GM12878 (cell line): ENCODE measurements at regions not wholly inside any gene's neighbourhood (a gene's known extent, or its start where the extent isn't known, plus 50 kb on each side); places are given as distances from the start of the nearest gene placed in this dataset.
"Not testable (repeated sequence)": the region's sequence is repeated elsewhere in the genome, so short reads cannot be mapped to it uniquely, and the experiment has no call there.

Source experiments
- ATAC-seq: fragments of 200-7000 bp; cut with Tn5 transposase; 3 replicates; pipeline ENCODE4 v1.9.1; 2020; ENCODE audit warnings: mild to moderate bottlenecking, moderate library complexity
- BruUV-seq: library from RNA; stranded (reverse); fragments of 400-500 nt; replicated peaks from 2 replicates; lab custom pipeline; 2021; lab: Mats Ljungman, UMichigan
- CTCF ChIA-PET: fragments of 300-600 bp; sonication (Branson Sonifier 250); formaldehyde crosslinking; extraction: SDS; loops from one replicate; lab custom pipeline; 2021; ENCODE audit warnings: inconsistent platforms; lab: Yijun Ruan, JAX
- POLR2A ChIA-PET: fragments of 350-600 bp; formaldehyde crosslinking; extraction: SDS; loops from one replicate; lab custom pipeline; 2021; ENCODE audit warnings: inconsistent platforms; lab: Charles Lee
- RAD21 ChIA-PET: fragments of 300-600 bp; sonication (Branson Sonifier 250); formaldehyde crosslinking; loops from one replicate; lab custom pipeline; 2023; ENCODE audit warnings: antibody characterized with exemption; ENCODE audit not compliant: unreplicated experiment; lab: Charles Lee
- SMC1A ChIA-PET: fragments of 300-600 bp; sonication (Branson Sonifier 250); formaldehyde crosslinking; loops from one replicate; lab custom pipeline; 2023; ENCODE audit not compliant: unreplicated experiment, uncharacterized antibody; lab: Charles Lee
- DNase-seq: peaks from one replicate; pipeline ENCODE4 v3.0.0-alpha.2; 2011; ENCODE audit warnings: low read depth, low spot score
- FAIRE-seq: peaks from 3 replicates; lab custom pipeline; 2011; peaks lifted over from hg19 to GRCh38; lab: Jason Lieb, UNC
- H2AFZ ChIP-seq: 2 replicates; pipeline ENCODE4 v1.6.0; 2011; ENCODE audit warnings: low read depth, low read length, control low read depth; ENCODE audit not compliant: control insufficient read depth
- H3K27ac ChIP-seq: 2 replicates; pipeline ENCODE4 v1.5.1; 2011; ENCODE audit warnings: control low read depth; ENCODE audit not compliant: control insufficient read depth, insufficient read depth
- H3K27me3 ChIP-seq, 2 experiments: replicated peaks in 1 of 2; 2 replicates each; pipeline versions ENCODE4 v1.6.0 to v1.6.1; 2011; ENCODE audit warnings: low read length in 1 of 2; ENCODE audit not compliant: control insufficient read depth in 2 of 2, insufficient read depth in 2 of 2
- H3K36me3 ChIP-seq, 2 experiments: 2 replicates each; pipeline ENCODE4 v1.5.1; 2011; ENCODE audit warnings: low read length in 1 of 2; ENCODE audit not compliant: control insufficient read depth in 2 of 2, insufficient read depth in 2 of 2
- H3K4me1 ChIP-seq: 2 replicates; pipeline ENCODE4 v1.6.1; 2011; ENCODE audit warnings: mild to moderate bottlenecking, low read length, moderate library complexity, mixed read lengths; ENCODE audit not compliant: control insufficient read depth, insufficient read depth
- H3K4me2 ChIP-seq: 2 replicates; pipeline ENCODE4 v1.6.0; 2011; ENCODE audit warnings: control low read depth; ENCODE audit not compliant: control insufficient read depth, insufficient read depth
- H3K4me3 ChIP-seq: fragments of 200-600 bp; sonication (generic); 2 replicates; pipeline ENCODE4 v1.5.1; 2016
- H3K79me2 ChIP-seq: 2 replicates; pipeline ENCODE4 v1.6.0; 2011; ENCODE audit warnings: low read length; ENCODE audit not compliant: control insufficient read depth, insufficient read depth
- H3K9ac ChIP-seq: 2 replicates; pipeline ENCODE4 v1.8.0; 2011; ENCODE audit warnings: low read length, control low read depth, mixed read lengths; ENCODE audit not compliant: control insufficient read depth, insufficient read depth
- H3K9me3 ChIP-seq: replicated peaks from 3 replicates; pipeline ENCODE4 v1.5.1; 2011; ENCODE audit warnings: mild to moderate bottlenecking, low read length; ENCODE audit not compliant: control insufficient read depth, insufficient read depth
- H4K20me1 ChIP-seq: 2 replicates; pipeline ENCODE4 v1.6.0; 2011; ENCODE audit not compliant: control insufficient read depth, insufficient read depth
- EGR1 ChIP-seq, 2 experiments: IDR thresholded peaks; 1 replicate in 1 of 2; 2 replicates in 1 of 2; pipeline ENCODE4 v1.6.1; 2011 to 2012; ENCODE audit warnings: low read depth in 2 of 2, low read length in 2 of 2, borderline replicate concordance in 1 of 2, mild to moderate bottlenecking in 1 of 2, moderate library complexity in 1 of 2
- SRF ChIP-seq, 2 experiments: IDR thresholded peaks; 2 replicates each; pipeline ENCODE4 v1.6.1; 2011; ENCODE audit warnings: low read depth in 2 of 2, low read length in 2 of 2, mild to moderate bottlenecking in 1 of 2, moderate library complexity in 1 of 2
- TARDBP ChIP-seq: IDR thresholded peaks from 2 replicates; pipeline ENCODE4 v1.6.1; 2016; ENCODE audit warnings: borderline replicate concordance
- TCF7 ChIP-seq: IDR thresholded peaks from 2 replicates; pipeline ENCODE4 v1.6.1; 2014; ENCODE audit warnings: antibody characterized with exemption, borderline replicate concordance
- ZNF274 ChIP-seq: IDR thresholded peaks from one replicate; pipeline ENCODE4 v1.8.0; 2011; ENCODE audit not compliant: insufficient read length, insufficient read depth
- ZSCAN29 ChIP-seq: fragments of 450-650 bp; IDR thresholded peaks from 2 replicates; pipeline ENCODE4 v1.6.1; 2017; ENCODE audit warnings: mild to moderate bottlenecking, moderate library complexity
- ZZZ3 ChIP-seq: IDR thresholded peaks from 2 replicates; pipeline ENCODE4 v1.6.1; 2011; ENCODE audit warnings: low read depth; ENCODE audit not compliant: control insufficient read depth, insufficient read length
- WGBS: methylation state at CpG from one replicate; pipeline ENCODE4 v1.1.6; 2016; ENCODE audit warnings: low lambda C conversion rate; ENCODE audit not compliant: insufficient replicate concordance, insufficient coverage; ENCODE audit errors: missing lambda C conversion rate; 5-methylcytosine and 5-hydroxymethylcytosine counted together
- in situ Hi-C: fragments of 300-500 bp; cut with MboI; formaldehyde crosslinking; loops from 9 replicates; pipeline ENCODE4 v1.14.3; 2018; ENCODE audit warnings: mixed read lengths
- intact Hi-C: fragments of 100-400 bp; cut with micrococcal nuclease; formaldehyde crosslinking; loops from one replicate; pipeline ENCODE4 v1.14.2; 2022; ENCODE audit not compliant: unreplicated experiment
- TF ChIP-seq, protein P1 (sequence below): fragments of 450-650 bp; IDR thresholded peaks from 2 replicates; pipeline ENCODE4 v1.6.1; 2016; ENCODE audit warnings: mild to moderate bottlenecking, moderate library complexity, borderline replicate concordance
- TF ChIP-seq, protein P2 (sequence below): IDR thresholded peaks from 2 replicates; pipeline ENCODE4 v1.6.1; 2011; ENCODE audit warnings: low read depth, mild to moderate bottlenecking, low read length, moderate library complexity, borderline replicate concordance; ENCODE audit errors: extremely low read depth
- TF ChIP-seq, protein P3 (sequence below): IDR thresholded peaks from 2 replicates; pipeline ENCODE4 v1.6.1; 2011; ENCODE audit warnings: low read depth, low read length, improper control_type of control experiment, borderline replicate concordance

DNA sequence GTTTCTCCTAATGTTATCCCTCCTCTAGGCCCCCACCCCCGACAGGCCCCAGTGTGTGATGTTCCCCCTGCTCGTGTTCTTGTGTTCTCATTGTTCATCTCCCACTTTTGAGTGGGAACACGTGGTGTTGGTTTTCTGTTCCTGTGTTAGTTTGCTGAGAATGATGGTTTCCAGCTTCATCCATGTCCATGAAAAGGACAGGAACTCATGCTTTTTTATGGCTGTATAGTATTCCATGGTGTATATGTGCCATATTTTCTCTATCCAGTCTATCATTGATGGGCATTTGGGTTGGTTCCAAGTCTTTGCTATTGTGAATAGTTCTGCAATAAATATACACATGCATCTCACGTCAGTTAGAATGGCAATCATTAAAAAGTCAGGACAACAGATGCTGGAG is 305.9 kb downstream of the MED10 start:
- SMC1A ChIA-PET, result interaction anchor here (1.6 kb wide), 1 partner anchor 9 kb away, joined by 3 read pairs; no protein-coding TSS in a partner anchor
- 18% methylated on average over 4 of the region's 4 CpGs for WGBS
- RAD21 ChIA-PET, H3K4me2 ChIP-seq, H3K4me1 ChIP-seq, H2AFZ ChIP-seq, H3K79me2 ChIP-seq, H3K9me3 ChIP-seq, H4K20me1 ChIP-seq, in situ Hi-C loops, H3K27me3 ChIP-seq, BruUV-seq, H3K27ac ChIP-seq, intact Hi-C loops, H3K4me3 ChIP-seq, FAIRE-seq, DNase-seq, ATAC-seq, H3K9ac ChIP-seq, POLR2A ChIA-PET, CTCF ChIA-PET, H3K36me3 ChIP-seq: not testable (repeated sequence)

DNA sequence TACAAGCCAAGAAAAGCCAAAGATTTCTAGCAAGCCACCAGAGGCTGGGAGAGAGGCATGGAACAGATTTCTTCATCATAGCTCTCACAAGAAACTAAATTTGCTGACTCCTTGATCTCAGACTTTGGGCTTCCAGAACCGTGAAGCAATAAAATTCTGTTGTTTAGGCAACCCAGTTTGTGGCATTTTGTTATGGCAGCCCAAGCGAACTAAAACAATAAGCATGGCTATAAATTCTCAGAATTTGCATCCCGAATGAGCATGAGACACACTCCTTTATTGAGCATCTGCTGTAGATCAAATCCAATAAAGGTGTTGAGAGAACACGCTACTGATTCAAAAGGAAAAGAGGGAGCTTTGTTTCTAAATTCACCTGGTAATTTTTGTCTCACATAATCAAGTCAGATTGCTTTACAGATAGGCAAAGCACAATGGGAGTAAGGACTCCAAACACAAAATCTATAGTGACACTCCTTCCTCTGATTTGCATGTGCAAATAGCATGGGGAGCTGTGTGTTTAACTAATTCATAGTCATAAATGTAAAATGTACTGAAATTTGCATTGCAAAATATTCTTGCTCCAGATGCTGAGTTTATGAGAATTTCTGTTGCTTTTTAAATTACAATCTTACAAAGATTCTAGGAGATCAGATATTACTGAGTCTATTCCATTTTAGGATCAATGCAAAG is 308.7 kb downstream of the MED10 start:
- Histone ChIP-seq H3K9ac (no peak overlapping the region), H3K36me3 (no peaks in the 10 kb centered on the region), H3K4me1 (no peaks in the 10 kb centered on the region), H3K9me3 (no peaks in the 10 kb centered on the region), H4K20me1 (no peaks in the 10 kb centered on the region), H3K4me3 (no peak overlapping the region), H3K27ac (no peak overlapping the region), H3K79me2 (no peaks in the 10 kb centered on the region), H3K4me2 (no peak overlapping the region), H3K27me3 (no peaks in the 10 kb centered on the region), H2AFZ (no peak overlapping the region)
- ChIA-PET SMC1A (interaction anchor here (1.1 to 1.5 kb wide), 3 partner anchors 135 to 228 kb away, joined by 3 read pairs; no protein-coding TSS in a partner anchor), CTCF (no interaction called here), RAD21 (no interaction called here), POLR2A (no interaction called here)
- DNase-seq (no peak), FAIRE-seq (no peak), ATAC-seq (no peak)
- in situ Hi-C loops (no loop called here), intact Hi-C loops (no loop called here)
- 7% methylated on average over 4 of the region's 4 CpGs for WGBS
- BruUV-seq, result no TSS peak
- no peak for TF ChIP-seq SRF (IDR thresholded peaks at IDR 0.05; ENCODE audit: low read depth in 2 of 2, low read length in 2 of 2)
- TF ChIP-seq ZNF274, result no peak
- TF ChIP-seq, protein P1, sequence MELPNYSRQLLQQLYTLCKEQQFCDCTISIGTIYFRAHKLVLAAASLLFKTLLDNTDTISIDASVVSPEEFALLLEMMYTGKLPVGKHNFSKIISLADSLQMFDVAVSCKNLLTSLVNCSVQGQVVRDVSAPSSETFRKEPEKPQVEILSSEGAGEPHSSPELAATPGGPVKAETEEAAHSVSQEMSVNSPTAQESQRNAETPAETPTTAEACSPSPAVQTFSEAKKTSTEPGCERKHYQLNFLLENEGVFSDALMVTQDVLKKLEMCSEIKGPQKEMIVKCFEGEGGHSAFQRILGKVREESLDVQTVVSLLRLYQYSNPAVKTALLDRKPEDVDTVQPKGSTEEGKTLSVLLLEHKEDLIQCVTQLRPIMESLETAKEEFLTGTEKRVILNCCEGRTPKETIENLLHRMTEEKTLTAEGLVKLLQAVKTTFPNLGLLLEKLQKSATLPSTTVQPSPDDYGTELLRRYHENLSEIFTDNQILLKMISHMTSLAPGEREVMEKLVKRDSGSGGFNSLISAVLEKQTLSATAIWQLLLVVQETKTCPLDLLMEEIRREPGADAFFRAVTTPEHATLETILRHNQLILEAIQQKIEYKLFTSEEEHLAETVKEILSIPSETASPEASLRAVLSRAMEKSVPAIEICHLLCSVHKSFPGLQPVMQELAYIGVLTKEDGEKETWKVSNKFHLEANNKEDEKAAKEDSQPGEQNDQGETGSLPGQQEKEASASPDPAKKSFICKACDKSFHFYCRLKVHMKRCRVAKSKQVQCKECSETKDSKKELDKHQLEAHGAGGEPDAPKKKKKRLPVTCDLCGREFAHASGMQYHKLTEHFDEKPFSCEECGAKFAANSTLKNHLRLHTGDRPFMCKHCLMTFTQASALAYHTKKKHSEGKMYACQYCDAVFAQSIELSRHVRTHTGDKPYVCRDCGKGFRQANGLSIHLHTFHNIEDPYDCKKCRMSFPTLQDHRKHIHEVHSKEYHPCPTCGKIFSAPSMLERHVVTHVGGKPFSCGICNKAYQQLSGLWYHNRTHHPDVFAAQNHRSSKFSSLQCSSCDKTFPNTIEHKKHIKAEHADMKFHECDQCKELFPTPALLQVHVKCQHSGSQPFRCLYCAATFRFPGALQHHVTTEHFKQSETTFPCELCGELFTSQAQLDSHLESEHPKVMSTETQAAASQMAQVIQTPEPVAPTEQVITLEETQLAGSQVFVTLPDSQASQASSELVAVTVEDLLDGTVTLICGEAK, result no peak
- TF ChIP-seq, protein P2, sequence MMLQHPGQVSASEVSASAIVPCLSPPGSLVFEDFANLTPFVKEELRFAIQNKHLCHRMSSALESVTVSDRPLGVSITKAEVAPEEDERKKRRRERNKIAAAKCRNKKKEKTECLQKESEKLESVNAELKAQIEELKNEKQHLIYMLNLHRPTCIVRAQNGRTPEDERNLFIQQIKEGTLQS, result no peak
- no peak for TF ChIP-seq EGR1 (IDR thresholded peaks at IDR 0.05; ENCODE audit: borderline replicate concordance in 1 of 2, low read depth in 2 of 2, low read length in 2 of 2)
- no peak for TF ChIP-seq ZZZ3
- TF ChIP-seq, protein P3, sequence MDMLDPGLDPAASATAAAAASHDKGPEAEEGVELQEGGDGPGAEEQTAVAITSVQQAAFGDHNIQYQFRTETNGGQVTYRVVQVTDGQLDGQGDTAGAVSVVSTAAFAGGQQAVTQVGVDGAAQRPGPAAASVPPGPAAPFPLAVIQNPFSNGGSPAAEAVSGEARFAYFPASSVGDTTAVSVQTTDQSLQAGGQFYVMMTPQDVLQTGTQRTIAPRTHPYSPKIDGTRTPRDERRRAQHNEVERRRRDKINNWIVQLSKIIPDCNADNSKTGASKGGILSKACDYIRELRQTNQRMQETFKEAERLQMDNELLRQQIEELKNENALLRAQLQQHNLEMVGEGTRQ, result no peak
- no peak for TF ChIP-seq ZSCAN29
- no peak for TF ChIP-seq TCF7
- TF ChIP-seq TARDBP, result no peak
